GM12878 (cell line): ENCODE measurements at regions not wholly inside any gene's neighbourhood (a gene's known extent, or its start where the extent isn't known, plus 50 kb on each side); places are given as distances from the start of the nearest gene placed in this dataset.

Experiments used
- ATF3 ChIP-seq: IDR thresholded peaks from 2 replicates; pipeline ENCODE4 v1.6.1; 2011; ENCODE audit warnings: low read depth, mild to moderate bottlenecking, low read length, moderate library complexity, borderline replicate concordance; ENCODE audit errors: extremely low read depth
- CBX3 ChIP-seq: fragments of 200-600 bp; sonication (generic); IDR thresholded peaks from 2 replicates; pipeline ENCODE4 v1.6.1; 2016; ENCODE audit warnings: low read depth, borderline replicate concordance
- E2F8 ChIP-seq: fragments of 450-650 bp; IDR thresholded peaks from 2 replicates; pipeline ENCODE4 v1.6.1; 2018; ENCODE audit warnings: mild to moderate bottlenecking, low read depth, moderate library complexity; ENCODE audit not compliant: partially characterized antibody
- ETV6 ChIP-seq, 2 experiments: fragments of 450-650 bp in 1 of 2; IDR thresholded peaks in 1 of 2; conservative IDR thresholded peaks in 1 of 2; 2 replicates each; pipeline ENCODE4 v1.6.1; 2014; ENCODE audit warnings: antibody characterized with exemption in 1 of 2, borderline replicate concordance in 1 of 2, low read depth in 1 of 2, mild to moderate bottlenecking in 1 of 2, moderate library complexity in 1 of 2
- HDGF ChIP-seq: fragments of 450-650 bp; IDR thresholded peaks from 2 replicates; pipeline ENCODE4 v1.6.1; 2016; ENCODE audit warnings: antibody characterized with exemption
- HSF1 ChIP-seq: fragments of 150-350 bp; IDR thresholded peaks from 2 replicates; pipeline ENCODE4 v1.6.1; 2014; ENCODE audit warnings: mild to moderate bottlenecking, low read depth, low read length
- MTA2 ChIP-seq: fragments of 450-650 bp; IDR thresholded peaks from 2 replicates; pipeline ENCODE4 v1.6.1; 2016; ENCODE audit warnings: low read depth, mild to moderate bottlenecking, moderate library complexity
- MTA3 ChIP-seq: IDR thresholded peaks from 2 replicates; pipeline ENCODE4 v1.6.1; 2012; ENCODE audit warnings: low read length, inconsistent platforms, borderline replicate concordance
- NFYA ChIP-seq: IDR thresholded peaks from 2 replicates; pipeline ENCODE4 v1.6.1; 2011; ENCODE audit warnings: low read depth, mild to moderate bottlenecking, low read length, improper control_type of control experiment, borderline replicate concordance
- PAX5 ChIP-seq: IDR thresholded peaks from 2 replicates; pipeline ENCODE4 v1.6.1; 2011; ENCODE audit warnings: low read depth, low read length, borderline replicate concordance
- RAD21 ChIP-seq: IDR thresholded peaks from 2 replicates; pipeline ENCODE4 v1.6.1; 2011; ENCODE audit warnings: mild to moderate bottlenecking, low read depth, low read length, moderate library complexity; ENCODE audit not compliant: insufficient read depth
- RCOR1 ChIP-seq: conservative IDR thresholded peaks from 2 replicates; pipeline ENCODE4 v1.6.1; 2012; ENCODE audit warnings: low read depth, low read length, improper control_type of control experiment
- RELA ChIP-seq: fragments of 450-650 bp; IDR thresholded peaks from 2 replicates; pipeline ENCODE4 v1.8.0; 2014; ENCODE audit warnings: borderline replicate concordance; ENCODE audit not compliant: partially characterized antibody
- SIX5 ChIP-seq: IDR thresholded peaks from 2 replicates; pipeline ENCODE4 v1.6.1; 2011; ENCODE audit warnings: mild to moderate bottlenecking, low read depth, low read length, moderate library complexity; ENCODE audit not compliant: severe bottlenecking
- SMAD1 ChIP-seq: fragments of 450-650 bp; IDR thresholded peaks from 2 replicates; pipeline ENCODE4 v1.6.1; 2018; ENCODE audit warnings: mild to moderate bottlenecking, low read depth; ENCODE audit not compliant: partially characterized antibody
- SRF ChIP-seq, 2 experiments: IDR thresholded peaks; 2 replicates each; pipeline ENCODE4 v1.6.1; 2011; ENCODE audit warnings: low read depth in 2 of 2, low read length in 2 of 2, mild to moderate bottlenecking in 1 of 2, moderate library complexity in 1 of 2
- STAT3 ChIP-seq: IDR thresholded peaks from 2 replicates; pipeline ENCODE4 v1.6.1; 2011; ENCODE audit warnings: low read depth, low read length, improper control_type of control experiment
- TCF12 ChIP-seq: IDR thresholded peaks from 2 replicates; pipeline ENCODE4 v1.6.1; 2011; ENCODE audit warnings: low read depth, mild to moderate bottlenecking, low read length
- USF1 ChIP-seq: IDR thresholded peaks from 2 replicates; pipeline ENCODE4 v1.6.1; 2011; ENCODE audit warnings: borderline replicate concordance, low read depth, mild to moderate bottlenecking, moderate library complexity, mixed read lengths, low read length; ENCODE audit not compliant: insufficient read depth; ENCODE audit errors: extremely low read length
- ZNF217 ChIP-seq: fragments of 450-650 bp; IDR thresholded peaks from 2 replicates; pipeline ENCODE4 v1.6.1; 2017; ENCODE audit warnings: antibody characterized with exemption, mild to moderate bottlenecking
- ZNF24 ChIP-seq: fragments of 450-650 bp; IDR thresholded peaks from 2 replicates; pipeline ENCODE4 v1.6.1; 2017; ENCODE audit warnings: antibody characterized with exemption, mild to moderate bottlenecking

- TF ChIP-seq ZNF217 (peak; percentile 46; the same call in 1 of the 2 replicates), SMAD1 (no peak), USF1 (no peak), MTA3 (no peak), HDGF (no peak), RELA (no peak), CBX3 (no peak), MTA2 (peak; percentile 84), HSF1 (no peak), TCF12 (no peak), E2F8 (no peak), RCOR1 (no peak), NFYA (no peak), SRF (IDR thresholded peaks at IDR 0.05; ENCODE audit: low read depth in 2 of 2, low read length in 2 of 2) (no peak), RAD21 (no peak), PAX5 (no peak), ZNF24 (peak; percentile 53; the same call in 1 of the 2 replicates), SIX5 (no peak), ATF3 (no peak), ETV6 (conservative IDR thresholded peaks at IDR 0.05 in 1 of 2, IDR thresholded peaks at IDR 0.05 in 1 of 2; ENCODE audit: borderline replicate concordance in 1 of 2, low read depth in 1 of 2) (peak in 1 of 2 experiments; percentile 91; a peak in 2 of 4 replicates), STAT3 (0 out of 2 replicates have a peak, but pooled peaks have one; percentile 60)
Measured at GRCh38 chr7:94178230-94178629, 174.1 kb upstream of the BET1 start (continued).
